ENCODE measurements at regions not wholly inside any gene's neighbourhood (a gene's known extent, or its start where the extent isn't known, plus 50 kb on each side); places are given as distances from the start of the nearest gene placed in this dataset.

DNA sequence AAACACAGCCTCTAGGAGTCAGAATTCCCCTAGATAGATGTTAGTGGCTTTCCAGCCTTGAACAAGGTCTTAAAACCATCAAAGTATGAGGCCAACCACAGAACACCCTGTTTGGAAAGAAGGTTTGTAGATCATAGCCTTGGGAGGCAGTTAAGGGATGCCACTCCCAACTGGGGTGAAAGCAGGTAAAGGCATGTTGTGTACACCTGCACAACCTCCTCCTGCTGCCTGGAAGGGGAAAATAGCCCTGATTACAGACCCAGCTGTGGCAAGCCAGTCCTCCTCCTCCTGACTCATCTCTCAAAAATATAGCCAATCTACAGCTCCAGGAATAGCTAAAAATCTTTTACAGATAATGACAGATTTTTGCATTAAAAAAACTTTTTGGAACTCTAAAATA is 108.1 kb downstream of the RBM43 start:
- DNase-seq, result no peak

GRCh38 chr2:151150331-151151320 is 111.0 kb downstream of the RBM43 start:
- DNase-seq, result no peak

GRCh38 chr2:151138507-151138906 is 123.2 kb downstream of the RBM43 start:
- DNase-seq, result no peak

GRCh38 chr2:151137526-151137925 is 124.1 kb downstream of the RBM43 start:
- no peak for DNase-seq

GRCh38 chr2:151120011-151120410 is 141.7 kb downstream of the RBM43 start:
- DNase-seq, result no peak

- DNase-seq, result no peak
Observed at GRCh38 chr2:151119374-151119773, 142.3 kb downstream of the RBM43 start.

GRCh38 chr2:151118269-151118668 is 143.4 kb downstream of the RBM43 start:
- no peak for DNase-seq

GRCh38 chr2:151114874-151115273 is 146.8 kb downstream of the RBM43 start:
- DNase-seq, result no peak

GRCh38 chr2:151113318-151113717 is 148.3 kb downstream of the RBM43 start:
- DNase-seq, result no peak

GRCh38 chr2:151111599-151112278 is 149.9 kb downstream of the RBM43 start:
- peak; percentile 14 for DNase-seq

DNA sequence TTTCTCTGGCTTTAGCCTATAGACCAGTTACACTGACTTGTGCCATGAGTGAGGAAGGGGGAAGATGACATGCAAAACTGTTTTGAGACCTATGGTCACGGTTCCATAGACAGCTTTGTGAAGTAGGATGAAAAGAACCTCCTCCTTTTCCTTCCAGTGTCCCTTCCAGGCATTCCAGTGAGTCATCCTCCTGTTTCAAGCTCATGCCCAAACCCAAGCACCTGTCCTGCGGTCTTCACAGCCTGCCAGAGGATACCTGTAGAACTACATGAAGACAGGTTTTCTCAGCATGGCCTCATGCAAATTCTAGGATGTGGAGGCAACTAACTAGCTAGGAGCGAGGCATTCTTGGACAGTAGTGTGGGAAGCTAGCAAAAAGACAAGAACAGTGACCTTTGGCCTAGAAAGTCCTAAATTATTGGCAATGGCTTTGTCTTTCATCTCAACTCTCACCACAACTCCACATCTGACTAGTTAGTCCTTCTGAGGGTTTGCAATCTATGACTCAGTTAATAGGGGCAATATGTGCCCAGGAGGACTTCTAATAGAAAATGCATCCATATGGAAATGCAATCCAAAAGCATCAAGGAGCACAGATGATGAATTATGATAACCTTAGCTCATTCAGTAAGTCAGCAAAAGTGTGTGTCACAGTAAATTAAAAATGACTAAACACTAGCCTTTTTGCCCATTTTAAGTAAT is 154.7 kb downstream of the RBM43 start:
- no peak for DNase-seq

- DNase-seq, result no peak
Observed at GRCh38 chr2:151103551-151103950, 158.1 kb downstream of the RBM43 start.

DNA sequence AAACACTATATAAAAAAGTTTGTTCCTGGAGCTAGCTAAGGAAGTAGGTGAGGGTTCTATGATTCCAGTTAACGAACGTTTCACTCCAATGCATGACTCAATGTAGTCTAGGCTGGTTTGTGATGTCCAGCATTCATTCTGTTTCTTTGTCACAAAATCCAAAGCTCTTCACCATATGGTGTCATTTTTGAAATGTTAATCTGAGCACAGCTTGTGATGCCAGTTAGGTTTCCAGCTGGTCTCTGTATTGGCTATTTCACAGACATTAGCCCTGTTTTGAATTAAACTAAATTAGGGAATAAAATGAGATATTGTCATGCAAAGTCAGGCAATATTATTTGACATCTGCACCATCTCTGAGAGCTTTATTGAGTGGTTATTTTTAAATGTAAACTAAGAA is 159.4 kb downstream of the RBM43 start:
- DNase-seq, result no peak

GRCh38 chr2:151098841-151099240 is 162.8 kb downstream of the RBM43 start:
- DNase-seq, result no peak

DNA sequence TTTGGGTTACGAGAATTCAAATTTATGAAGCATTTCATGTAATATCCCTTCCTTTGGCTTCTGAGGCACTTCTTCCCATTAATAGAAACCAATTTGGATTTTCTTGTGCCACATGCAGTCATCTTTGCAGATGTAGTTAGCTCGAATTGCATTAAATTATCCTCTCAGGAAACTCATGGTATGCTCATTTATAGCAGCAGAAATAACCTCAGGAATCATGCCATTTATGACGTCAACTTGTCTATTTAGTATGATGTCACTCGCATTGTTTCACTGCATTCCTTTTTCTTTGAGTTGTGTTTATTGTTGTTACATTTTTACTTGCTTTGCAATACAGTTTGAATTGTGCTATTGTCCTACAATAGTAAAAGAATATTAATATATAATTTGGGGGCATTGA is 163.8 kb downstream of the RBM43 start:
- no peak for DNase-seq

DNA sequence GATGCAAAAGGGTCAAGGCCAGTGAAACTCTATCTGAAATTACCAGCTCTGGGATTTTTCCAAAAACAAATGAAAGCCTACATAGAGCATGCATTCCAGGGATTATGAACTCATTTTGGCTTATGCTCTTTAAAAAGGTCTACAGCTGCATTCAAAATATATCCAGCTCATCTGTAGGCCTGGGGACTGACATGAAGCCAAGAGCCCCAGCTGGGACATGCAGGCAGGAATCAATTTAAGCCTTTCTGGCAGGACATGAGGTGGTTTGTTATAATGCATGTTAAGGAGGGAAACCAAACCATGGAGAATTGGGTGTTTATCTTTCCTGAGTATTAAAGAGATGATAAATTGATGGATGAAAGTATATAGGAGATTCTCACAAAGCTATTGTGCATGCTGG is 164.5 kb downstream of the RBM43 start:
- DNase-seq, result no peak

GRCh38 chr2:151096235-151096634 is 165.4 kb downstream of the RBM43 start:
- DNase-seq, result no peak

GRCh38 chr2:151095463-151095862 is 166.2 kb downstream of the RBM43 start:
- no peak for DNase-seq

- no peak for DNase-seq
Observed at GRCh38 chr2:151091583-151091982, 170.1 kb downstream of the RBM43 start.

DNA sequence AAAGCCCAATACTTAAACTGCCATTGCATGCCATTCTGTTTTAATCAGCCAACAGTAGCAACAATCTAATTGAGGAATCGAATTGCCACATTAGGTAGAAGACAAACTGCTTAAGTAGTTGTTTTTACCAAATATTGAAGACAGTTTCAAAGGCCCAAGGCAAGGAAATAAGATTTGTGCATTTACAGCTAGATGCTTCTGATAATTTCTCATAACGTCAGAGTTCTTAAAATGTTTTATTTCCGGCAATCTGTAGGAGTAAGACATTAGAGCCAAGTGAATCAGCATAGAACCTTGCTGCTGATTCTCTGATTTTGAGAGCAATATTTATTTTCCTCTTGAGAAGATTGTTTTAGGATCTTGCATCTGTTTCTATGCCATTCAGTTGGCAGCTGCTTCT is 174.3 kb downstream of the RBM43 start:
- no peak for DNase-seq

DNA sequence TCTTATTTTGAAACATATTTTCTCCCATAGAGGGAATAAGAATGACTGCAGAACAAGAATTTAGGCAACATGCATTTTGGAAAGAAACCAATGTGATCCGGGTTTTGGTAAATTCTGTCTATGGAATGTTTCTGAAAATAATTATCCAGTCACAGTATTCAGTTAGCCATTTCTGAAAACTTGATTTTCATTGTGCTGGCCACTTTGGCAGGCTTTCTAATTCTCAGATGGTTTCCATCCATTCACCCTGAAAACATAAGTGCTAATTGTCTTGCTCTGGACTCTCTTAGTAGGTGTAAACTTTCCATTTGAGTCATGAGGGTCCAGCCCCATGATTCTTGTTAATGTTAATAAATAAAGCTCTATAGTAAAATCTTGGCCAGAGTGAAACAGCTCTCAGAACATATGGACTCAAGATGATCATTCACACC is 176.5 kb downstream of the RBM43 start:
- DNase-seq, result no peak

GRCh38 chr2:151083856-151084795 is 177.5 kb downstream of the RBM43 start:
- DNase-seq, result no peak

All from T1000 (cell line).